ENCODE measurements at regions not wholly inside any gene's neighbourhood (a gene's known extent, or its start where the extent isn't known, plus 50 kb on each side); places are given as distances from the start of the nearest gene placed in this dataset.

GRCh38 chr5:57561231-57561842 lies 78.7 kb upstream of the ACTBL2 start:
- H3K27me3 ChIP-seq (replicated peaks in 1 of 7): no peaks in the 10 kb centered on the region
- no peak overlapping the region for H3K4me3 ChIP-seq
- H3K4me1 ChIP-seq: peaks cover 0 to 8% (median 0%) of the 10 kb centered on the region in 6 donors
- peak overlapping the region in 2 of 8 donors; percentile 9 to 10 for H3K27ac ChIP-seq
- no peak for TF ChIP-seq POLR2AphosphoS5 (IDR thresholded peaks at IDR 0.05)
- no peak for TF ChIP-seq POLR2A (IDR thresholded peaks at IDR 0.05)
- no peak for TF ChIP-seq CTCF (IDR thresholded peaks at IDR 0.05 in 8 of 11, conservative IDR thresholded peaks at IDR 0.05 in 3 of 11)
- intact Hi-C loops (cut with DNase I; ENCODE audit: low total_unique reads): no loop called here
- no peaks in the 10 kb centered on the region for H3K9me3 ChIP-seq
- 50 to 76% (median 70%) methylated on average over 3 of the region's 3 CpGs for WGBS, 5 donors
- no peak for DNase-seq
- H3K36me3 ChIP-seq: no peaks in the 10 kb centered on the region

- peaks cover 0 to 4% (median 0%) of the 10 kb centered on the region in 8 donors for H3K9me3 ChIP-seq
- H3K4me3 ChIP-seq: no peak overlapping the region
- TF ChIP-seq POLR2A (IDR thresholded peaks at IDR 0.05) (no peak), POLR2AphosphoS5 (IDR thresholded peaks at IDR 0.05) (no peak), CTCF (IDR thresholded peaks at IDR 0.05 in 8 of 11, conservative IDR thresholded peaks at IDR 0.05 in 3 of 11) (no peak)
- no peaks in the 10 kb centered on the region for H3K27me3 ChIP-seq (replicated peaks in 1 of 7)
- H3K36me3 ChIP-seq: no peaks in the 10 kb centered on the region
- H3K27ac ChIP-seq: no peak overlapping the region
- H3K4me1 ChIP-seq: peaks cover 0 to 8% (median 0%) of the 10 kb centered on the region in 6 donors
- no peak for DNase-seq
- intact Hi-C loops (cut with DNase I; ENCODE audit: low total_unique reads): no loop called here
- WGBS, 5 donors: 83 to 94% (median 87%) methylated on average over 3 of the region's 3 CpGs
Observed at GRCh38 chr5:57559110-57559635, 76.6 kb upstream of the ACTBL2 start.

GRCh38 chr5:57552033-57552432 lies 69.4 kb upstream of the ACTBL2 start:
- H3K27me3 ChIP-seq (replicated peaks in 1 of 7): no peaks in the 10 kb centered on the region
- intact Hi-C loops (cut with DNase I; ENCODE audit: low total_unique reads): no loop called here

More at GRCh38 chr5:57552033-57552432, 69.4 kb upstream of the ACTBL2 start:
- TF ChIP-seq POLR2AphosphoS5 (IDR thresholded peaks at IDR 0.05): no peak
- no peak for TF ChIP-seq CTCF (IDR thresholded peaks at IDR 0.05 in 8 of 11, conservative IDR thresholded peaks at IDR 0.05 in 3 of 11)
- TF ChIP-seq POLR2A (IDR thresholded peaks at IDR 0.05): no peak
- Histone ChIP-seq H3K4me3 (no peak overlapping the region), H3K4me1 (no peaks in the 10 kb centered on the region), H3K36me3 (no peaks in the 10 kb centered on the region), H3K9me3 (peaks cover 0 to 4% (median 0%) of the 10 kb centered on the region in 8 donors), H3K27ac (no peak overlapping the region)
- no peak for DNase-seq
- 58 to 86% (median 81%) methylated on average over 3 of the region's 3 CpGs for WGBS, 5 donors

All from spleen (tissue), 11 donors.